Fibroblast of pulmonary artery (primary cell): ENCODE measurements at regions not wholly inside any gene's neighbourhood (a gene's known extent, or its start where the extent isn't known, plus 50 kb on each side); places are given as distances from the start of the nearest gene placed in this dataset.

ENCODE experiments used
- DNase-seq: peaks from one replicate; pipeline ENCODE4 v3.0.0-alpha.2; 2010; ENCODE audit warnings: low read depth
- H3K4me3 ChIP-seq: replicated peaks from 2 replicates; pipeline ENCODE4 v1.5.1; 2011; ENCODE audit warnings: low read depth, mild to moderate bottlenecking, control low read depth, low read length, moderate library complexity
- TF ChIP-seq, protein P1 (sequence below): IDR thresholded peaks from 2 replicates; pipeline ENCODE4 v1.5.1; 2011; ENCODE audit warnings: mild to moderate bottlenecking, control low read depth, low read length, inconsistent platforms; ENCODE audit errors: missing control alignments

- no peak for DNase-seq
- TF ChIP-seq, protein P1, sequence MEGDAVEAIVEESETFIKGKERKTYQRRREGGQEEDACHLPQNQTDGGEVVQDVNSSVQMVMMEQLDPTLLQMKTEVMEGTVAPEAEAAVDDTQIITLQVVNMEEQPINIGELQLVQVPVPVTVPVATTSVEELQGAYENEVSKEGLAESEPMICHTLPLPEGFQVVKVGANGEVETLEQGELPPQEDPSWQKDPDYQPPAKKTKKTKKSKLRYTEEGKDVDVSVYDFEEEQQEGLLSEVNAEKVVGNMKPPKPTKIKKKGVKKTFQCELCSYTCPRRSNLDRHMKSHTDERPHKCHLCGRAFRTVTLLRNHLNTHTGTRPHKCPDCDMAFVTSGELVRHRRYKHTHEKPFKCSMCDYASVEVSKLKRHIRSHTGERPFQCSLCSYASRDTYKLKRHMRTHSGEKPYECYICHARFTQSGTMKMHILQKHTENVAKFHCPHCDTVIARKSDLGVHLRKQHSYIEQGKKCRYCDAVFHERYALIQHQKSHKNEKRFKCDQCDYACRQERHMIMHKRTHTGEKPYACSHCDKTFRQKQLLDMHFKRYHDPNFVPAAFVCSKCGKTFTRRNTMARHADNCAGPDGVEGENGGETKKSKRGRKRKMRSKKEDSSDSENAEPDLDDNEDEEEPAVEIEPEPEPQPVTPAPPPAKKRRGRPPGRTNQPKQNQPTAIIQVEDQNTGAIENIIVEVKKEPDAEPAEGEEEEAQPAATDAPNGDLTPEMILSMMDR, result no peak
- no peak overlapping the region for H3K4me3 ChIP-seq
Observed at GRCh38 chr12:60391051-60391450, 795.2 kb downstream of the SLC16A7 start.

DNA sequence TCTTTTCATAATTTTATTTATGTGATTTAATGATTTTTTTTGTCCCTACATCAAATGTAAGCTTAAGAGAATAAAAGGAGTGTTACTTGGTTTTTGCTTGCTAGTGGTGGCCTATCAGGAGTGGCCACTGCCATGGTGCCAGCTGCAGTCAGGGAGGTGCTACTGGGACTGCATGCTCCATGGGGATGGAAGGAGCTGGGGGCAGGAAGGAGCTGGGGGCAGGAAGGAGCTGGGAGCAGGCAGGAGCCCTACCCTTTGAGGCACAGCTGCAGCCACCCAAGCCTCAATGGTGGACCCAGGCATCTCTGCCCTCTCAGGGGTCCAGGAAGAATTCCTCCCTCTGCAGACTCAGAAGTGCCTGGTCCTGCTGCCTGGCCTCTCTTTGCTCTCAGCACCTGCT, 796.0 kb downstream of the SLC16A7 start:
- no peak overlapping the region for H3K4me3 ChIP-seq
- no peak for DNase-seq
- TF ChIP-seq, protein P1, result no peak

GRCh38 chr12:60393093-60393492, 797.3 kb downstream of the SLC16A7 start:
- no peak for DNase-seq
- TF ChIP-seq, protein P1, result no peak

GRCh38 chr12:60394665-60395064, 798.8 kb downstream of the SLC16A7 start:
- TF ChIP-seq, protein P1, result no peak
- DNase-seq, result peak; percentile 20
- H3K4me3 ChIP-seq, result no peak overlapping the region

More at GRCh38 chr12:60393093-60393492, 797.3 kb downstream of the SLC16A7 start:
- H3K4me3 ChIP-seq, result no peak overlapping the region

- TF ChIP-seq, protein P1, result no peak
- no peak for DNase-seq
- H3K4me3 ChIP-seq, result no peak overlapping the region
Observed at GRCh38 chr12:60398547-60398946, 802.7 kb downstream of the SLC16A7 start.

DNA sequence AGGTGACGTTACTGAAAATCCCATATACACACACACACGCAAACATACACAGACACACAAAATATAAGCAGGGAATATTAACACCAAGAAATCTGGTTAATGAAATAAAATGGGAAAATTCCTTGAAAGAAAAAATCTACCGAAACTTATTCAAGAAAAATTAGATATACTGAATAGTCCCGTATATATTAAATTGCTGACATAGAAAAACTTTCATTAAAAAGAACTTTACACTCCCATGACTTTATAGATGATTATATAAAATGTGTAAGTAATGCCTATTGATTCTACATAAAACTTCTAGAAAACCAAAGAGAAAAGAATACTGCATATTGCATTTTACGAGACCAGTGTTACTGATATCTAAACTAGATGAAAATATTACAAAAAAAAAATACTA, 803.2 kb downstream of the SLC16A7 start:
- TF ChIP-seq, protein P1, result no peak
- H3K4me3 ChIP-seq, result no peak overlapping the region
- no peak for DNase-seq

GRCh38 chr12:60402996-60403395, 807.2 kb downstream of the SLC16A7 start:
- TF ChIP-seq, protein P1, result no peak
- DNase-seq, result no peak
- H3K4me3 ChIP-seq, result no peak overlapping the region
